ENCODE measurements at regions not wholly inside any gene's neighbourhood (a gene's known extent, or its start where the extent isn't known, plus 50 kb on each side); places are given as distances from the start of the nearest gene placed in this dataset.
"Not testable (repeated sequence)": the region's sequence is repeated elsewhere in the genome, so short reads cannot be mapped to it uniquely, and the experiment has no call there.

- no peak for DNase-seq (ENCODE audit: low read depth in 2 of 2)
- TF ChIP-seq CTCF (IDR thresholded peaks at IDR 0.05; ENCODE audit: low read depth, low read length) = no peak
- no peak overlapping the region for H3K4me3 ChIP-seq (replicated peaks in 1 of 2; ENCODE audit: low read depth in 2 of 2, low read length in 2 of 2)
These were observed 158.3 kb downstream of the FAM174A start for GRCh38 chr5:100693481-100693880.

GRCh38 chr5:100694100-100694499, 158.9 kb downstream of the FAM174A start:
- no peak overlapping the region for H3K4me3 ChIP-seq (replicated peaks in 1 of 2; ENCODE audit: low read depth in 2 of 2, low read length in 2 of 2)
- no peak for TF ChIP-seq CTCF (IDR thresholded peaks at IDR 0.05; ENCODE audit: low read depth, low read length)
- DNase-seq (ENCODE audit: low read depth in 2 of 2) = no peak

DNA sequence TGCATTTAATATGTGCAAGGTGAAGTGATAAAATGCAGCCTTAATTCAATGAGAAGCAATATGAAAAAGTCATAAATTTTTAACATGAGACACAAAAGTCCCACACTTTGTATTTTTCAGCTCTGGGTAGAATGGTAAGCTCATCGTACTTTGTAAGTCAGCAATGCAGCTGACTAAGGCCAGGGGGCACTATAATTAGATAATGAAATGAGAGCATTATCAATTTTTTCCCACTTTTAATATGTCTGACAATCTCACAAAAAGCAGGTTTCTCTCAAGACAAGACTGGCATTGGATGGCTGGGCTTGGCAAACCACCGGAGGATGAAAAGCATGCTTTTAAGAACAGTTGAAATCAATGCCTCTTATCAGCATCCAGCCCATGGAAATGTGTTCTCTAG, 162.8 kb downstream of the FAM174A start:
- no peak overlapping the region for H3K4me3 ChIP-seq (replicated peaks in 1 of 2; ENCODE audit: low read depth in 2 of 2, low read length in 2 of 2)
- no peak for TF ChIP-seq CTCF (IDR thresholded peaks at IDR 0.05; ENCODE audit: low read depth, low read length)
- DNase-seq (ENCODE audit: low read depth in 2 of 2) = no peak

- DNase-seq (ENCODE audit: low read depth in 2 of 2) = peak; percentile 56 to 80
- no peak overlapping the region for H3K4me3 ChIP-seq (replicated peaks in 1 of 2; ENCODE audit: low read depth in 2 of 2, low read length in 2 of 2)
- TF ChIP-seq CTCF (IDR thresholded peaks at IDR 0.05; ENCODE audit: low read depth, low read length) = peak; percentile 41
These were observed 171.6 kb downstream of the FAM174A start for GRCh38 chr5:100706776-100707175.

DNA sequence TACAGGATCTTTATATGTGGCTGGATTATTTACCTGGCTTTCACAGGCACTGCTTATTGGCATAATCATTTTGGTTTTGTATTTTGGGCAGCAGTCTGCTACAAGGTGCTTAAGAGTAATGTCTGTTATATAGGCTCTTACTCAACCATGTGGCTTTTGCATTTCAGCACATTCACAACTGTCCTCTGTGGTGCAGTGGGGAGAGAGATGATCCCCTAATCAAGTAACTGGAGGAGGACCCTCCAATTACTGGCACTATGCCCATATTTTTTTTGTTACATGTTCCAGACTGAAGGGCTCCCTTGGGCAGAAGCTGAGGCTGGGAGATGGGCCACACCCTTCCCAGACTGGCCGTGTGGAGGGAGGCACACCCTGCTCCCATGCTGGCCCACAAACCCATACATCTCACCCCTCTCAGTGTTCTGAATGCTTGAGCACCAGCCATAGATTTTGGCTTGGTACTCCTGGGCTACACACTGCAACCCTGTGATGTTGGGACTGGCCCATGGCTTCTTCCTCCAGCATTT, 173.5 kb downstream of the FAM174A start:
- no peak for TF ChIP-seq CTCF (IDR thresholded peaks at IDR 0.05; ENCODE audit: low read depth, low read length)
- no peak for DNase-seq (ENCODE audit: low read depth in 2 of 2)
- no peak overlapping the region for H3K4me3 ChIP-seq (replicated peaks in 1 of 2; ENCODE audit: low read depth in 2 of 2, low read length in 2 of 2)

DNA sequence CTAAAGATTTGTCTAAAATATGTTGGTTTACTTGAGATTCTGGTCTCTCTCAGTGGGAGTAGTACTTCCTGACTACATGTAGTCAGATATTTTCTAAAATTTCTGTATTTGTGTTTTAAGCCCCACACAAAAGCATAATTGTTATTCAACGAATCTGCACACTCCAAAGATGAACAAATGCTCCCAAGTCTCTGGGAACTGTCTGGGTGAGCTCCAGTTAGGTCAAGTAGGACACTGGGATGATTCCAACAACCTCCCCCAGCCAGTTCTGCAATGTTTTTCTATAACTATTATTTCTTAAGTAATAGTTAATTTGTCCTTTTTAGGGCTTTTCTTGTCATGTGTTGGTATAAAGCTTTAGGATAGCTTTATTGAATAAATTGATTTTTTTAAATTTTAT, 174.6 kb downstream of the FAM174A start:
- TF ChIP-seq CTCF (IDR thresholded peaks at IDR 0.05; ENCODE audit: low read depth, low read length) = no peak
- DNase-seq (ENCODE audit: low read depth in 2 of 2) = peak; percentile 2 to 34

GRCh38 chr5:100714780-100715179, 179.6 kb downstream of the FAM174A start:
- not testable (repeated sequence) for H3K4me3 ChIP-seq (replicated peaks in 1 of 2; ENCODE audit: low read depth in 2 of 2, low read length in 2 of 2); DNase-seq (ENCODE audit: low read depth in 2 of 2)

More for the DNA sequence above, 174.6 kb downstream of the FAM174A start:
- no peak overlapping the region for H3K4me3 ChIP-seq (replicated peaks in 1 of 2; ENCODE audit: low read depth in 2 of 2, low read length in 2 of 2)

All from cardiac fibroblast (primary cell).